Activated CD4-positive, alpha-beta T cell treated with anti-CD3 and anti-CD28 coated beads, Interleukin-2, amount 10 ng/mL, durations not matched to agents 7 days and 5 days (primary cell): ENCODE measurements at regions not wholly inside any gene's neighbourhood (a gene's known extent, or its start where the extent isn't known, plus 50 kb on each side); places are given as distances from the start of the nearest gene placed in this dataset.
"Not testable (repeated sequence)": the region's sequence is repeated elsewhere in the genome, so short reads cannot be mapped to it uniquely, and the experiment has no call there.

Experiments
- CTCF ChIA-PET: fragments of 350-600 bp; sonication (Branson Sonifier 250); formaldehyde crosslinking; loops from one replicate; lab custom pipeline; 2021; ENCODE audit warnings: antibody characterized with exemption; lab: Charles Lee
- POLR2A ChIA-PET: fragments of 350-600 bp; sonication (Branson Sonifier 250); formaldehyde crosslinking; loops from one replicate; lab custom pipeline; 2021; ENCODE audit warnings: antibody characterized with exemption; lab: Charles Lee
- DNase-seq: peaks from one replicate; pipeline ENCODE4 v3.0.0-alpha.2; 2020
- H3K27ac Mint-ChIP-seq: one replicate; pipeline ENCODE4 v1.8.0; 2021; ENCODE audit warnings: mild to moderate bottlenecking, moderate library complexity, mixed read lengths
- H3K27me3 Mint-ChIP-seq: one replicate; pipeline ENCODE4 v1.8.0; 2021; ENCODE audit warnings: mixed read lengths
- H3K36me3 Mint-ChIP-seq: one replicate; pipeline ENCODE4 v1.8.0; 2021; ENCODE audit warnings: low read depth, mixed read lengths
- H3K4me1 Mint-ChIP-seq: one replicate; pipeline ENCODE4 v1.8.0; 2021; ENCODE audit warnings: mixed read lengths
- H3K4me3 Mint-ChIP-seq: one replicate; pipeline ENCODE4 v1.8.0; 2021; ENCODE audit warnings: mild to moderate bottlenecking, moderate library complexity, mixed read lengths
- H3K9me3 Mint-ChIP-seq: one replicate; pipeline ENCODE4 v1.8.0; 2021; ENCODE audit warnings: mixed read lengths

DNA sequence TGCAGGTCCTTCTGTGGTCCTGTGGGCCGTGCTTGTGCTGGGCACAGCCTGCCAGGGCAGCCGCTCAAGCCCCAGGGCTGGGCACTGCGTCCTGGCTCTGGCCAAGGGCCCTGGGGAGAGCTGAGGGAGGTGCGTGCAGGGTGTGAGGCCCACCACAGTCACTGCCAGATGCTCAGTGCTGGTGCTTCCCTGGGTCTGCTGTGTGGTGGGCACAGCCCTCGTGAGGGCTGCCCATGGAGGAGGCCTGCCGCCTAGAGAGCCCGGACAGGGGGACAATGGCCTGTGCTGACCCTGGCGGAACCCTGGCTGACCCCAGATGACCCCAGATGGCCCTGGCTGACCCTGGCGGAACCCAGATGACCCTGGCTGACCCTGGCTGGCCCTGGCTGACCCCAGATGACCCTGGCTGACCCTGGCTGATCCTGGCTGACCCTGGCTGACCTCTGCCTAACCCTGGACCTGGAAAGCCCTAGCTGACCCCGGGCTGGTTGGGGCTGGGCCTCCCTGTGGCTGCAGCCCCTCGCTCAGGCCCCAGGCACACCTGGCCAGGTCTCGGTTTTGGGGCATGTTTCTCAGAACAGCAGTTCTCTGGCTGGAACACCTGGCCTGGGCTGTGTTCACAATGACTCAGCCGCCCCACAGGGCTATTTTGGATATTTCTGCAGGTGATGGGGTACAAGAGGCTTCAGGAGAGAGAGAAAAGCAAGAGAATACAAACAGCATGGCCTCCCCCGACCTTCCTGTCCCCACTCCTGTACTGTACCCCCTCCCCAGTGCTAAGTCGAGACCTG lies 55.4 kb downstream of the TMEM121 start:
- Mint-ChIP-seq H3K9me3 (no peaks in the 10 kb centered on the region), H3K27me3 (no peaks in the 10 kb centered on the region), H3K36me3 (no peaks in the 10 kb centered on the region), H3K4me3 (no peak overlapping the region), H3K27ac (no peak overlapping the region), H3K4me1 (no peaks in the 10 kb centered on the region)
- POLR2A ChIA-PET, result no interaction called here
- CTCF ChIA-PET, result no interaction called here
- no peak for DNase-seq

DNA sequence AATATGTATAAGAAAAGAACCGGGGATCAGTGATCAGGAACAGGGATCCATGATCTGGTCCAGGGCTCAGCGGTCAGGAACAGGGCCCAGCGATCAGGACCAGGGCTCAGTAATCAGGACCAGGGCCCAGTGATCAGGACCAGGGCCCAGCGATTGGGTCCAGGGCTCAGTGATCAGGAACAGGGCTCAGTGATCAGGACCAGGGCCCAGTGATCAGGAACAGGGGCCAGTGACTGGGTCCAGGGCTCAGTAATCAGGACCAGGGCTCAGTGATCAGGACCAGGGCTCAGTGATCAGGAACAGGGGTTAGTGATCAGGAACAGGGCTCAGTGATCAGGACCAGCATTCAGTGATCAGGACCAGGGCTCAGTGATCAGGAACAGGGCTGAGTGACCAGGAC lies 56.3 kb downstream of the TMEM121 start:
- no peaks in the 10 kb centered on the region for H3K9me3 Mint-ChIP-seq
- H3K4me1 Mint-ChIP-seq, result no peaks in the 10 kb centered on the region
- no peak for DNase-seq
- H3K27ac Mint-ChIP-seq, result no peak overlapping the region
- H3K27me3 Mint-ChIP-seq, result no peaks in the 10 kb centered on the region
- CTCF ChIA-PET, result no interaction called here
- H3K4me3 Mint-ChIP-seq, result no peak overlapping the region
- no peaks in the 10 kb centered on the region for H3K36me3 Mint-ChIP-seq
- POLR2A ChIA-PET, result no interaction called here

DNA sequence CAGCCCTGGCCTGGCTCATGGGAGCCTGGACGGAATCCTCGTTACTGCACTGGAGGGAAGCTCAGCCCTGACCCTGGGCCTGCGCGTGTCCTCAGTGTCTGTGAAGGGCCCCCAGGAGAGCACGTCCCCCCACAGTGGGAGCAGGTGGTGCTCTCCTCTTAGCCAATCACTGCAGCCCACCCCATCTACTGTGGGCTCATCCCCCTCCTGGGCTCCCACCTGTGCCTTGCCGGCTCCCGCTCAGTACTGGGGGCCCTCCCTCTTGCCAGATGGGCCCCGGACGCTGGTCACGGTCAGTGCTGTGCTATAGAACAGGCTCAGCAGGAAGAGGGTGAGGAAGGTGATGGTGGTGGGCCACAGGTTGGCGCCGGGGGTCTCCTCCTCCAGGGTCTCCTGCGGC lies 57.5 kb downstream of the TMEM121 start:
- H3K4me1 Mint-ChIP-seq, H3K27ac Mint-ChIP-seq, H3K36me3 Mint-ChIP-seq: not testable (repeated sequence)

DNA sequence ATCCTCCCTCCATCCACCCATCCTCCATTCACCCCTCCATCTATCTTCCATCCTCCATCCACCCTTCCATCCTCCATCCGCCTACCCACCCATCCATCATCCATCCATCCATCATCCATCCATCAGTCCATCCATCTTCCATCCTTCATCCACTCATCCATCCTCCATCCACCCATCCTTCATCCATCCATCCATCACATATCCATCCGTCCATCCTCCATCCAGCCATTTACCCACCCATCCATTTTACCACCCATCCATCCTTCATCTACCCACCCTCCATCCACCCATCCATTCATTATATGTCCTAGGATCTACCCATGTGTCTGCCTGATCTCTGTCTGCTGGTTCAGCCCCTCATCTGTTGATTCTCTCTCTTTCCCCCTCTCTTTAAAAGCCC lies 58.9 kb downstream of the TMEM121 start:
- not testable (repeated sequence) for DNase-seq, H3K27ac Mint-ChIP-seq

More for the DNA sequence above, 57.5 kb downstream of the TMEM121 start:
- CTCF ChIA-PET, DNase-seq, POLR2A ChIA-PET, H3K27me3 Mint-ChIP-seq, H3K9me3 Mint-ChIP-seq, H3K4me3 Mint-ChIP-seq: not testable (repeated sequence)

DNA sequence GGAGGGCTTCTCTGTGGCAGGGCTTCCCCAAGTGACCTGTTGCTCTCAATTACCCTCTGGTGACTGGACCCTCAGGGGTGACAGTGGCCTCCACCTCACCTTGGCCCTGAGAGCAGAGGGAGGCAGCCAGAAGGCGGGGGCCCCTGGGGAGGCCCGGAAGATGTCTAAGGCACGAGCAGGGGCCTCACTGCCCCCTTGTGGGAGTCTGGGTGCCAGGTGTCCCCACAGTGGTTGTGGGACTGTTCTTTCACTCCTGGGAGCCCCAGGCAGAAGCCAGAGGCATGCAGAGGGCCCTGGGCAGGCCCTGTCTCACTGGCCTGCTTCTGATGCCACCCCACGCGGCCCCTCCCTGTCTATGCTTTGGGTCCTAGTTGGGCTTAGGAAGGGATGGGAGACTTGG lies 59.3 kb downstream of the TMEM121 start:
- DNase-seq, POLR2A ChIA-PET, CTCF ChIA-PET: not testable (repeated sequence)

More for the DNA sequence above, 58.9 kb downstream of the TMEM121 start:
- H3K4me3 Mint-ChIP-seq, H3K36me3 Mint-ChIP-seq, H3K9me3 Mint-ChIP-seq, H3K4me1 Mint-ChIP-seq, POLR2A ChIA-PET, CTCF ChIA-PET, H3K27me3 Mint-ChIP-seq: not testable (repeated sequence)

DNA sequence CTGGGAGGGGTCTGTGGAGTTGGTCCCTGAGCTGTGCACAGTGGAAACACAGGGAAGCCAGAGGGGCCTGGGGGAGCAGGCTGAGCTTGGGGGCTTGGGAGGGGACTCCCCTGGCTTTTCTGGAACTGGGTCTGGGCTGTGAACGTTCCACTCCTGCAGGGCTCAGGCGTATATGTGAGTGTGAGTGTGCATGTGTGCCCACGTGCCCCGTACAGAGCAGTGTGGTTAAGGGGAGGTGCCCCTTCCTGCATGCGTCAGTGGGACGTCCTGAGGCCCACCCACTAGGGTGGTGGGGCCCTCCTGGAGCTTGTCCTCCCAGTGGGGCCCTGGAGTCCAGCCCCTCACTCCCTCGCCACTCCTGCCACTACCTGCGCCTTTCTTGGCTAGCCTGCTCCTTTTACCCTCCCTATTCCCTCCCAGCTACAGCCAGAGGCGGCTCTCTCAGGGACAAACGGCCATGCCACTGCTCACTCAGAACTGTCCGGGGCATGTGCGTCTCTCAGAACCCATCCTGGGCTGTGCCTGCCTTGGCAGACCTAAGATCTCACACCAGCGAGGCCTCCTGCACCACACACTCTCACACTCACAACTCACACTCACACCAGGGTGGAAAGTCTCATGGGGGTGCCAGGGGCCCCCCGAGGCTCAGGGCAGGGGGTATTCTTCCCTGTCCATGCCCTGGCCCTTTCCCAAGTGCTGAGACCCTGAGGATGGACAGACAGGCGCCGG lies 59.9 kb downstream of the TMEM121 start:
- H3K4me3 Mint-ChIP-seq, DNase-seq, H3K27me3 Mint-ChIP-seq, H3K4me1 Mint-ChIP-seq, H3K9me3 Mint-ChIP-seq, H3K27ac Mint-ChIP-seq, POLR2A ChIA-PET, CTCF ChIA-PET, H3K36me3 Mint-ChIP-seq: not testable (repeated sequence)

More for the DNA sequence above, 59.3 kb downstream of the TMEM121 start:
- not testable (repeated sequence) for H3K4me1 Mint-ChIP-seq, H3K27me3 Mint-ChIP-seq, H3K27ac Mint-ChIP-seq, H3K36me3 Mint-ChIP-seq, H3K9me3 Mint-ChIP-seq, H3K4me3 Mint-ChIP-seq

DNA sequence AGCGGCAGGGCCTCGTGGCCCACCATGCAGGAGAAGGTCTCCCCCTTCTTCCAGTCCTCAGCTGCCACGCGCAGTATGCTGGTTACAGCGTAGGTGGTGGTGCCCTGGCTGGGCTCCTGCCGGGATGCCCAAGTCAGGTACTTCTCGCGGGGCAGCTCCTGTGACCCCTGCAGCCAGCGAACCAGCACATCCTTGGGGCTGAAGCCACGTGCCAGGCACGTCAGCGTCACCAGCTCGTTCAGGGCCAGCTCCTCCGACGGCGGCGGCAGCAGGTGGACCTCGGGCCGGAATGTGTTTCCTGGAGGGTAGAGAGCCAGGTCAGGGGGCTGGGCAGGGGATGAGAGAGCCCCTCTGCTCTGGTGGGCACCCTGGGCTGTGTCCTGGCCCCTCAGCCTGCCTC lies 60.7 kb downstream of the TMEM121 start:
- H3K4me1 Mint-ChIP-seq, H3K27ac Mint-ChIP-seq, H3K4me3 Mint-ChIP-seq, H3K9me3 Mint-ChIP-seq, CTCF ChIA-PET, POLR2A ChIA-PET, H3K27me3 Mint-ChIP-seq, DNase-seq, H3K36me3 Mint-ChIP-seq: not testable (repeated sequence)

DNA sequence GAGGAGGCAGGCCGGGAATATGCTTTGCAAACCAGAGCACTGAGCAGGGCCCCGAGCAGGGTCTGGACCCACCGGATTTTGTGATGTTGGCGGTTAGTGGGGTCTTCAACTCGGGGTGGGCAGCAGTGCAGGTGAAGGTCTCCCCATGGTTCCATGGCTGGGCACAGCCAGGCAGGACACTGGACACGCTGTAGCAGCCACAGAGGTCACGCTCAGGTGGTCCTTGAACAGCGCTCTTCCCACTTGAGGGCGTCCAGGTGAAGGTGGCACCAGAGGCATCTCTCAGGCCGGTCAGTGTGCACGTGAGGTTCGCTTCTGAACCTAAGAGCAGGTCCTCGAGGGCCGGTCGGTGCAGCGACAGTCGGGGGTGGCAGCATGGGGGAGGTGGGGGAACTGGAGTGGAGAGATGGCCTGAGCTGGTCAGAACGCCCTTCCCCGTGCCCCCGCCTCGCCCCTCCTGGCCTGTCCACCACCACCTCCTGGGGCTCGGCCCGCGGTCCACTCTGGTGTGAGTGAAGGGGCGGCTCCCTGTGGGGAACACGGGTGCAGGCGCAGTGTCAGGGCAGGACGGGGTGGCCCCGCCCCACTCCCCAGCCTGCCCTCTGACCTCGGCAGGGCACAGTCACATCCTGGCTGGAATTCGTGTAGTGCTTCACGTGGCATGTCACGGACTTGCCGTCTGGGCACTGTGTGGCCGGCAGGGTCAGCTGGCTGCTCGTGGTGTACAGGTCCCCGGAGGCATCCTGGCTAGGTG lies 61.3 kb downstream of the TMEM121 start:
- CTCF ChIA-PET, H3K4me1 Mint-ChIP-seq, H3K4me3 Mint-ChIP-seq, H3K9me3 Mint-ChIP-seq, POLR2A ChIA-PET, H3K27ac Mint-ChIP-seq, H3K27me3 Mint-ChIP-seq, DNase-seq, H3K36me3 Mint-ChIP-seq: not testable (repeated sequence)

DNA sequence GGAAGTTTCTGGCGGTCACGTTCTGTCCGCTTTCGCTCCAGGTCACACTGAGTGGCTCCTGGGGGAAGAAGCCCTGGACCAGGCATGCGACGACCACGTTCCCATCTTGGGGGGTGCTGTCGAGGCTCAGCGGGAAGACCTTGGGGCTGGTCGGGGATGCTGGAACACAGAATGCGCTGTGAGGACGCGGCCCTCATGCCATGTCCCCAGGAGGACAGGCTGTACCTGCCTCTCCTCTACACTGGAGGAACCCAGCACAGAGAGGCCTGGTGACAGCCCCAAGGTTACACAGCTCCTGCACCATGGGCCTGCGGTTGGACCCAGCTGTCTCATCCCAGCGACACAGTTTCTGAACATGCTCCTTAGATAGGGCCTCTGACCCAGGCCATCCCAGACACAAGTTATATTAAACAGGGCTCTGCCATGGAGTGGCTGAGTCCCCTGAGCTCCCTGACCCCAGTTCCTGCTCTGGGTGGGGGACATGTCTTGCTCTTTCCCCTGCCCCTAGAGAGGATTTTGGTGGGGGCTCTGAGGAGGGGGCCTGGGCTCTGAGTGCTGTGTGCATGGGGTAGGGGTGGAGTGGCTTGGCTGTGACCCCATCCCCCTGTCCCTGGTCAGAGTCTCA lies 62.0 kb downstream of the TMEM121 start:
- no peaks in the 10 kb centered on the region for H3K9me3 Mint-ChIP-seq
- no peaks in the 10 kb centered on the region for H3K27me3 Mint-ChIP-seq
- ChIA-PET CTCF (no interaction called here), POLR2A (no interaction called here)
- H3K36me3 Mint-ChIP-seq, result no peaks in the 10 kb centered on the region
- no peak overlapping the region for H3K27ac Mint-ChIP-seq
- no peak overlapping the region for H3K4me3 Mint-ChIP-seq
- no peak for DNase-seq
- H3K4me1 Mint-ChIP-seq, result no peaks in the 10 kb centered on the region

DNA sequence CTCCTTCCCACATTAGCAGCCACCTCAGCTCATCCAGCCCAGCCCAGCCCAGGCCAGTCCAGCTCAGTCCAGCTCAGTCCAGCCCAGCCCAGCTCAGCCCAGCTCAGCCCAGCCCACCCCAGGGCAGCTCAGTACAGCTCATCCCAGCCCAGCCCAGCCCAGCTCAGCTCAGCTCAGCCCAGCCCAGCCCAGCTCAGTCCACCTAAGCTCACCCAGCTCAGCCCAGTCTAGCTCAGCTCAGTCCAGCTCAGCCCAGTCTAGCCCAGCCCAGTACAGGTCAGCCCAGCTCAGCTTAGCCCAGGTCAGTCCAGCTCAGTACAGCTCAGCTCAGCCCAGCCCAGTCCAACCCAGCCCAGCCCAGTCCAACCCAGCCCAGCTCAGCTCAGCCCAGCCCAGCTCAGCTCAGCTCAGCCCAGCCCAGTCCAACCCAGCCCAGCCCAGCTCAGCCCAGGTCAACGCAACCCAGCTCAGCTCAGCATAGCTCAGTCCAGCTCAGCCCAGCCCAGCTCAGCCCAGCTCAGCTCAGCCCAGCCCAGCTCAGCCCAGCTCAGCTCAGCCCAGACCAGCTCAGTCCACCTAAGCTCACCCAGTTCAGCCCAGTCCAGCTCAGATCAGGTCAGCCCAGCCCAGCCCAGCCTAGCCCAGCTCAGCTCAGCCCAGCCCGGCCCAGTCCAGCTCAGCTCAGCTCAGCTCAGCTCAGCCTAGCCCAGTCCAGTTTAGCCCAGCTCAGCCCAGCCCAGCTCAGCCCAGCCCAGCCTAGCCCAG lies 63.0 kb downstream of the TMEM121 start:
- Mint-ChIP-seq H3K9me3 (no peaks in the 10 kb centered on the region), H3K36me3 (no peaks in the 10 kb centered on the region), H3K27me3 (no peaks in the 10 kb centered on the region), H3K27ac (no peak overlapping the region), H3K4me1 (no peaks in the 10 kb centered on the region), H3K4me3 (no peak overlapping the region)
- no peak for DNase-seq
- CTCF ChIA-PET, result no interaction called here
- POLR2A ChIA-PET, result no interaction called here

DNA sequence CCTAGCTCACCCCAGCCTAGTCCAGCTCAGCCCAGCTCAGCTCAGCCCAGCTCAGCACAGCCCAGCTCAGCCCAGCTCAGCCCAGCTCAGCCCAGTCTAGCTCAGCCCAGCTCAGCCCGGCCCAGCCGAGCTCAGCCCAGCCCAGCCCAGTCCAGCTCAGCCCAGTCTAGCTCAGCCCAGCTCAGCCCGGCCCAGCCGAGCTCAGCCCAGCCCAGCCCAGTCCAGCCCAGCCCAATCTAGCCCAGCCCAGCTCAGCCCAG lies 63.5 kb downstream of the TMEM121 start:
- H3K27ac Mint-ChIP-seq, POLR2A ChIA-PET, H3K4me1 Mint-ChIP-seq, H3K36me3 Mint-ChIP-seq, CTCF ChIA-PET, DNase-seq, H3K9me3 Mint-ChIP-seq, H3K27me3 Mint-ChIP-seq, H3K4me3 Mint-ChIP-seq: not testable (repeated sequence)

DNA sequence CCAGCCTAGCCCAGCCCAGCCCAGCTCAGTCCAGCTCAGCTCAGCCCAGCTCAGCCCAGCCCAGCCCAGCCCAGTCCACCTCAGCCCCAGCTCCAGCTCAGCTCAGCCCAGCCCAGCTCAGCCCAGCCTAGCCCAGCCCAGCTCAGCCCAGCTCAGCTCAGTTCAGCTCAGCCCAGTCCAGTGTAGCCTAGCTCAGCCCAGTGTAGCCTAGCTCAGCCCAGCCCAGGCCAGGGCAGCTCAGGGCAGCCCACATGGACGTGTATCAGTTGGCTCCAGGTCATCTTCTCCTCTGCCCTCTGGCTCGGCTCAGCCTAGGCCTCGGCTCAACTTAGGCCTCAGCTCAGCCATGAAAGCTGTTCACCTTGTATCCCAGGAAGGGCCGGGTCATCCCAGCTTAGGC lies 64.7 kb downstream of the TMEM121 start:
- POLR2A ChIA-PET, result no interaction called here
- Mint-ChIP-seq H3K4me3 (no peak overlapping the region), H3K4me1 (no peaks in the 10 kb centered on the region), H3K27ac (no peak overlapping the region), H3K36me3 (no peaks in the 10 kb centered on the region), H3K27me3 (no peaks in the 10 kb centered on the region), H3K9me3 (no peaks in the 10 kb centered on the region)
- CTCF ChIA-PET, result no interaction called here
- no peak for DNase-seq
